ENCODE measurements at regions not wholly inside any gene's neighbourhood (a gene's known extent, or its start where the extent isn't known, plus 50 kb on each side); places are given as distances from the start of the nearest gene placed in this dataset.

- Histone ChIP-seq H3K9me3 (ENCODE audit: insufficient read depth, low read length, severe bottlenecking) (no peaks in the 10 kb centered on the region), H4K20me1 (ENCODE audit: insufficient read depth, low read length) (peaks cover 66% of the 10 kb centered on the region), H3K79me2 (ENCODE audit: insufficient read depth, low read length) (no peaks in the 10 kb centered on the region), H3K4me1 (ENCODE audit: insufficient read depth, low read length) (no peaks in the 10 kb centered on the region), H3K27ac (ENCODE audit: low read length) (0 out of 2 replicates have a peak overlapping the region, but pooled peaks have one; percentile 12), H3K9ac (ENCODE audit: low read depth, low read length) (no peak overlapping the region), H3K4me2 (ENCODE audit: insufficient read depth, low read length) (no peak overlapping the region), H3K4me3 (ENCODE audit: low read depth in 1 of 2, low read length in 2 of 2) (no peak overlapping the region), H2AFZ (ENCODE audit: low read depth, low read length) (no peak overlapping the region), H3K36me3 (ENCODE audit: insufficient read depth, low read length) (peaks cover 94% of the 10 kb centered on the region), H3K27me3 (ENCODE audit: insufficient read depth, low read length, poor library complexity) (no peaks in the 10 kb centered on the region)
- DNase-seq (no peak), ATAC-seq (ENCODE audit: insufficient read depth, low read depth) (no peak)
- TF ChIP-seq EZH2 (IDR thresholded peaks at IDR 0.05; ENCODE audit: borderline replicate concordance, low read depth, low read length, severe bottlenecking), result no peak
- no peak for TF ChIP-seq CTCF (IDR thresholded peaks at IDR 0.05; ENCODE audit: borderline replicate concordance, extremely low read depth, low read length, poor library complexity, severe bottlenecking)
Observed at GRCh38 chr12:124398578-124399227, 103.8 kb downstream of the RFLNA start.

GRCh38 chr12:124397807-124398577 lies 103.1 kb downstream of the RFLNA start:
- Histone ChIP-seq H3K4me3 (ENCODE audit: low read depth in 1 of 2, low read length in 2 of 2) (no peak overlapping the region), H3K4me1 (ENCODE audit: insufficient read depth, low read length) (no peaks in the 10 kb centered on the region), H3K36me3 (ENCODE audit: insufficient read depth, low read length) (peaks cover 98% of the 10 kb centered on the region), H3K79me2 (ENCODE audit: insufficient read depth, low read length) (no peaks in the 10 kb centered on the region), H2AFZ (ENCODE audit: low read depth, low read length) (no peak overlapping the region), H3K27ac (ENCODE audit: low read length) (no peak overlapping the region), H3K9me3 (ENCODE audit: insufficient read depth, low read length, severe bottlenecking) (no peaks in the 10 kb centered on the region), H3K4me2 (ENCODE audit: insufficient read depth, low read length) (no peak overlapping the region), H3K27me3 (ENCODE audit: insufficient read depth, low read length, poor library complexity) (no peaks in the 10 kb centered on the region), H4K20me1 (ENCODE audit: insufficient read depth, low read length) (peaks cover 62% of the 10 kb centered on the region), H3K9ac (ENCODE audit: low read depth, low read length) (no peak overlapping the region)
- no peak for TF ChIP-seq CTCF (IDR thresholded peaks at IDR 0.05; ENCODE audit: borderline replicate concordance, extremely low read depth, low read length, poor library complexity, severe bottlenecking)
- TF ChIP-seq EZH2 (IDR thresholded peaks at IDR 0.05; ENCODE audit: borderline replicate concordance, low read depth, low read length, severe bottlenecking), result no peak
- DNase-seq (peak; percentile 24), ATAC-seq (ENCODE audit: insufficient read depth, low read depth) (no peak)

- no peaks in the 10 kb centered on the region for H3K79me2 ChIP-seq (ENCODE audit: insufficient read depth, low read length)
- ATAC-seq (ENCODE audit: insufficient read depth, low read depth), result no peak
Observed at GRCh38 chr12:124397399-124397679, 102.4 kb downstream of the RFLNA start.

More at GRCh38 chr12:124397399-124397679, 102.4 kb downstream of the RFLNA start:
- Histone ChIP-seq H3K4me1 (ENCODE audit: insufficient read depth, low read length) (no peaks in the 10 kb centered on the region), H3K9ac (ENCODE audit: low read depth, low read length) (no peak overlapping the region), H3K4me3 (ENCODE audit: low read depth in 1 of 2, low read length in 2 of 2) (no peak overlapping the region), H4K20me1 (ENCODE audit: insufficient read depth, low read length) (peaks cover 56% of the 10 kb centered on the region), H3K4me2 (ENCODE audit: insufficient read depth, low read length) (no peak overlapping the region), H3K36me3 (ENCODE audit: insufficient read depth, low read length) (peaks cover 95% of the 10 kb centered on the region), H3K27me3 (ENCODE audit: insufficient read depth, low read length, poor library complexity) (no peaks in the 10 kb centered on the region), H2AFZ (ENCODE audit: low read depth, low read length) (no peak overlapping the region), H3K27ac (ENCODE audit: low read length) (no peak overlapping the region), H3K9me3 (ENCODE audit: insufficient read depth, low read length, severe bottlenecking) (no peaks in the 10 kb centered on the region)
- DNase-seq, result no peak
- TF ChIP-seq CTCF (IDR thresholded peaks at IDR 0.05; ENCODE audit: borderline replicate concordance, extremely low read depth, low read length, poor library complexity, severe bottlenecking), result no peak
- no peak for TF ChIP-seq EZH2 (IDR thresholded peaks at IDR 0.05; ENCODE audit: borderline replicate concordance, low read depth, low read length, severe bottlenecking)
